Germinal center (tissue), 1 donor: ENCODE measurements at regions not wholly inside any gene's neighbourhood (a gene's known extent, or its start where the extent isn't known, plus 50 kb on each side); places are given as distances from the start of the nearest gene placed in this dataset.
A peak's percentile ranks its signal among the peaks of the same experiment; 100 is the strongest.

Experiments
- DNase-seq: peaks from one replicate; pipeline ENCODE4 v3.0.0; 2012; ENCODE audit warnings: mixed read lengths, low spot score

DNA sequence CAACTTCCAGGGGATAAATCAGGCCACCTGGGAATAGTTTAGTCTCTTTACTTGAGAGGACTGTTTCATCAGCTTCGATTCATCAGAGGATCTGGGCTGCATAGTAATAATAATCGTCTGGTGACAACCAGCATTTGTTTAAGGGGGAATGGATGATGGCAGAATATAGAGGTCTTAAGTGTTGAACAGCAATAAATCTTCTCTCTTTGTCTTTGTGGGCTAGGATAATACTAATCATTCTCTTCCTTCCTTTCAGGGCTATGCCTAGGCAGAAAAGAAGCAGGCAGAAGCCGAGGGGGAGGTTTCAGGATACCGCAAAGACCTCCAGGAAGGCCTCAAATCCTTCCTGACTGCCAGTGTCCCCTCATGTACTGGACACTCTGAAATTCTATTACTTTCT, 150.4 kb upstream of the GAREM1 start:
- no peak for DNase-seq

DNA sequence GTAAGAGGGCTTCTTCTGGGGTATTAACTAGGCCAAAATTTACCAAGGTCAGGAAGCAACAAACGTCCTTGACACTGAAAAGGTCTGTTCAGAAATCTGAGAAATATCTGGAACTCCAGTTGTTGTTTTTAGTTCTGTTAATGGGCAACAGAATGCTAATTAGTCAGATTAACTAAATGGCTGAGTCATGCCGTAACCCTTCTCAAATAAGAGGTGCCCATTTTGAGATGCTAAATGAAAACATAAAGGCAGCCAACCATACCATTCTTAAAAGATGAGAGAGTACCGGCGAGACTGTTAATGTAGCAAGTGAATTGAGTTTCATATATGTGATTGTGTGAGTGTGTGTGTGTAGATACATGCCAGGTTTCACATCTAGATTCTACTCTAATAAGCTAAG, 147.9 kb upstream of the GAREM1 start:
- no peak for DNase-seq

DNA sequence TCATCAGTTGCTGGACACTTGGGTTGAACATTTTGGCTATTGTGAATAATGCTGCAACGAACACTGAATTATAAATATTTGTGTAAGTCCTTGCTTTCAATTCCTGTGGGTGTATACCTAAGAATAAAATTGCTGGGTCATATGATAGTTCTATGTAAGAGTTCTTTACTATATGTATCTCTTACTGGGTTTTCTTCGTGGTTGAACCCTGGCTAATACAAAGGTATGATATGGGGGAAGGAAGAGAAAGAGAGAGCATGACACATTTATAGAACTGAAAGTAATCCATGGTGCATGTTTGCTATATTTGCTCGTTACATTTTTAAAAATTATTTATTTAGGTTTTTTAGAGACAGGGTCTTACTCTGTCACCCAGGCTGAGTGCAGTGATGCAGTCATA, 143.1 kb upstream of the GAREM1 start:
- DNase-seq: no peak

DNA sequence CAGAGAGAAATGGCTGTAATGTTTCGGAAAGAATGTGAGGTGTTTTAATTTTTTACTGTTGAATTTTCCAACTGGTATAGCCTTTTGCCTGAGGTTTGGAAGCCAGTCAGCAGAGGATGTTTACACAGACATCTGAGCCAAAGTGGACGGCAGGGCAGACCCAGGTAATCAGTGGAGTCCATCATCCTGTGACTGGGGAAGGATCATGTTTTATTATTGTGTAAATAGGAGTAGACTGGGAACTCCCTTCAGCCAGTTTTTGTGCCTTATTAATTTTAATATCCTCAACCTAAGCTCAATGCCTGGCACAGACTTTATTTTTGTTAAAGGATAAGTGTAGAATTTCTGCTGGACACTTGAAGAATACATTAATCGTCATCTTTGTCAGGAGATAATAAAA, 142.0 kb upstream of the GAREM1 start:
- no peak for DNase-seq

DNA sequence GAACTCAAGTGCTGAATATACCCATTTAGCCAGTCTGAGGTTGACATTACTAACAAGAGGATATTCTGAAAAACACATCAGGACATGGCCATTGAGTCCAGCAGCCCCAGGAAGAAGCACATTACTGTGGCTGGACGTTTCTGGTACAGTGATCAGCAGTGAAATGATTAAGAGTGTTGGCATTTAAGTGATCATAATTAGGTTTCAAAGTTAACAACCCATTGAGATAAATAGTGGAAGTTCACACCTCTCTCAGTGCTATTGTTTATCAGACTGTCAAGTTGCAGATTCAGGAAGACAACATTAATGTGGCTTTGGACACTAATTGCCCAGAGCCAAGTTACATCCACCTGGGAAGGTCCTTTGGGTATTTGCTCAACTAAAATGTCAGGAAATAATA, 139.5 kb upstream of the GAREM1 start:
- DNase-seq: no peak

DNA sequence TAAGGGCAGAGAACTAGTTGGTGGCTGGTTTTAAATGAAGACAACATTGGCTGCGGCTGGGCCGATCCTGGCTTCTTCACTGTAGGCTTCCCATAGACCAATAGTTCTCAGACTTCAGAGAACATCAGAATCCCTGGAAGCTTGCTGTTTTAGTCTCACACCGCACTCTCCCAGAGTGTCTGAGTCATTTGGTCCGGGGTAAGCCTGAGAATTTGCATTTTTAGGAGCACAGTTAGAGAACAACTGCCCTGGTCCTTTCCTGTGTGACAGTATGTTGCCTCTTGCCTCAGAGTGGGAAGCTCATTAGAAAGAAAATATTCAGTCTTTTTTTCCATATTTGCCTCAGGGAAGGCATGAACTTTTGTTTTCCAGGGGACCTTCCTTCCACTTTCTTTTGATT, 137.1 kb upstream of the GAREM1 start:
- DNase-seq: no peak

DNA sequence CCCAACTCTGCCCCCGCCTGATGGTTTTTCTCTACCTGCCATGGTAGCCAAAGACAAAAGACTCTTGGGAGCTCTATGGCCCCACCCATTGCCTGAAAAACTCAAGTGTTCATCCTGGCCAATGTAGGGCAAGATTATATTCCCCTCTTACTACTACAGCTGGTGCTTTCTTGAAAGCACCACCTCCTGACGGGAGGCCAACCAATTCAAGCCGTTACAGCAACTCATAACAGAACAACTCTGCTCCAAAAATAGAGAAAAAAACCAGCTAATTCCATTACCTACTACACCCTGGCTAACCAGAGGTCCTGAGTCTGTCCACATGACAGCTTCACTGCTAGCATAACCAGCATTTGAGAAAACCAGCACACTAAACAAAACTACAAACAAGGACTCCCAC, 127.5 kb upstream of the GAREM1 start:
- no peak for DNase-seq

DNA sequence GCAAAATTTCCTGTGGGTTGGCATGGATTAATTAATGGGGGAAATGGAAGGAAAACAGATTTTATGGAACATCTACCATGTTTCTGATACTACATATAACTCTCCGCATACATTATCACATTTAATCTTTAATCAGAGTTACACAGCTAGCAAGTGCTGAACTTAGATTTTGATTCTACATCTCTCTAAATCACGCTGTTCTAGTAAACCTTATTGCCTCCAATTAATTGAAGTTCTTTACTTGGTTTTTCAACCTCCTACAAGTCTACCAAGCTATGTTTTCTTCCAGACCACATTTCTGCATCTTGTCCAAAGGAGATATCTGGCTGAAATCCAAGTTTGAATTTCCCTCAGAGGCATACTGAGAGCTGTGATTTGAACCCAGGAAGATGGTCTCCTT, 125.8 kb upstream of the GAREM1 start:
- DNase-seq: no peak

GRCh38 chr18:32595832-32596231, 125.2 kb upstream of the GAREM1 start:
- DNase-seq: no peak

DNA sequence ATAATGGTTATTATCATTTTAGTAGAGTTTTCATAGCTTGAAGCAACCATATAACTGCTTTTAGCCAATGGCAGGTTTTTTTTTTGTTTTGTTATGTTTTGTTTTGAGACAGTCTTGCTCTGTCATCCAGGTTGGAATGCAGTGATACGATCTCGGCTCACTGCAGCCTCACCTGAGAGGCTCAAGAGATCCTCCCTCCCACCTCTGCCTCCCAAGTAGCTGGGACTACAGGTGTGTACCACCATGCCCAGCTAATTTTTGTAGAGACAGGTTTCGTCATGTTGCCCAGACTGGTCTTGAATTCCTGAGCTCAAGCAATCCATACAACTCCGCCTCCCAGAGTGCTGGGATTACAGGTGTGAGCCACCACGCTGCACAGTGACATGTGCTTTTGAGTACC, 117.5 kb upstream of the GAREM1 start:
- no peak for DNase-seq

GRCh38 chr18:32583431-32583830, 112.7 kb upstream of the GAREM1 start:
- DNase-seq: no peak

- DNase-seq: no peak
Measured at GRCh38 chr18:32582455-32582854, 111.8 kb upstream of the GAREM1 start.

DNA sequence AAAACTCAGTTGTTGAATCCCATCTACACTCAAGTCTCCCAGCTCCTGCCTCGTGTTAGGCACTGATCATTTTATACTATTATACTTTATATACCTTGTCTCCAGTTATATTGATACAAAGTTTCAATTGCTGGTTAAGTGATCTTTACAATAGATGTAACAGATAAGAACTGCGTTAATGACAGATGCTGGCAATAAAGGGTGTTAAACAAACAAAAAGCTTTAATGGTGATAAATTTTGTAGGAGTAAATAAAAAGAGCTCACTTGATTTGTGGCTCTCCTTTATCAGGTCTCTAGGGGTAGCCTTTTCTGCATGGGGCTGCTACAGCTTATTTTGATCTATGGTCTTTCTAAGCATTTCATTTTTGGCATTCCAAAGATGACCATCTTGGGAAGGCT, 106.9 kb upstream of the GAREM1 start:
- no peak for DNase-seq

DNA sequence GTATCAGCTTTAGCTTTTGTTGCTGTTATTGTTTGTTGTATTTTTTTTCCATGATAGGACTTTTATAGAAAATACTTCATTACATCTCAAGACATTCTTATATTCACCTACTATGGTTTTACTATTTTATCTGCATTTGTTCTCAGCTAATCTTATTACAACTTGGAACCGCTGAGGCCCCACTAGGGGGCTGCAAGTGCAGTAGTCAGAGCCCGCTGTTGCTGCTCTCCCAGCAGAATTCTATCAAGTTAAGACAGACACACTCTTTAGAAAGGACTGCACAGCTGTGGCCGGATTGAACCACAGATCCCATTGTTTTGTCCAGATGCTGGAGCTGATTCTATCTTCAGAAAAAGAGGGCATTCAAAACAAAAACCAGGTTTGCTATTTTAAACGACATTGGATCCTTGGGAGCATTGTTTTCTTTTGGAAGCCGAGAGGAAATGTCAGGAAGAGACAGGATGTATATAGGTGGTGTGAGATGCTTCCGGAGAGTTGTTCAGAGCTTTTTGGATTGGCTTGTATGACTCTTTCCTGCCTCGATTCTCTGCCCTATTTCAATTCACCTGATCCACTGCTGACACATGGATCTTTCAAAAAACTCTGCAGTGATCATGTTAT, 105.7 kb upstream of the GAREM1 start:
- no peak for DNase-seq

GRCh38 chr18:32566960-32567359, 96.3 kb upstream of the GAREM1 start:
- DNase-seq: no peak

GRCh38 chr18:32553640-32554365, 83.1 kb upstream of the GAREM1 start:
- DNase-seq: no peak

- no peak for DNase-seq
Measured at GRCh38 chr18:32553174-32553573, 82.5 kb upstream of the GAREM1 start.

- peak; percentile 69 for DNase-seq
Measured at GRCh38 chr18:32552421-32553030, 81.8 kb upstream of the GAREM1 start.

DNA sequence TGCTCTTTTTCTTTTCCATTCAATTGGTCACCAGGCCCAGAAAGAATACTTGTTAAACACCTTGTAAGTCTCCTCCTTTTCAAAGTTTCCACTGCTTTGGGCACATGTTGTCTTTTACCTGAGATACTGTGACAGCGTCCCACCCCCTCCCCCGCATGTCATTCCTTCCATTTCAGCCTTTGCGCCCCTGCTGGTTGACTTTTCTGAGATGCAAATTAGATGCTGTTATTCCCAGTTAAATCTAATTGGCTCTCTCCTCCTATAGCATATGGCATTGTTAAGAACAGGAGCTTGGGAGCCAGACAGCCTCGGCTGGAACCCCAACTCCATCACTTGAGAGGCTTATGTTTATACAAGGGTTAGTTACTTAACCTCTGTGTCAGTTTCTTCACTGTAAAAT, 80.3 kb upstream of the GAREM1 start:
- no peak for DNase-seq

DNA sequence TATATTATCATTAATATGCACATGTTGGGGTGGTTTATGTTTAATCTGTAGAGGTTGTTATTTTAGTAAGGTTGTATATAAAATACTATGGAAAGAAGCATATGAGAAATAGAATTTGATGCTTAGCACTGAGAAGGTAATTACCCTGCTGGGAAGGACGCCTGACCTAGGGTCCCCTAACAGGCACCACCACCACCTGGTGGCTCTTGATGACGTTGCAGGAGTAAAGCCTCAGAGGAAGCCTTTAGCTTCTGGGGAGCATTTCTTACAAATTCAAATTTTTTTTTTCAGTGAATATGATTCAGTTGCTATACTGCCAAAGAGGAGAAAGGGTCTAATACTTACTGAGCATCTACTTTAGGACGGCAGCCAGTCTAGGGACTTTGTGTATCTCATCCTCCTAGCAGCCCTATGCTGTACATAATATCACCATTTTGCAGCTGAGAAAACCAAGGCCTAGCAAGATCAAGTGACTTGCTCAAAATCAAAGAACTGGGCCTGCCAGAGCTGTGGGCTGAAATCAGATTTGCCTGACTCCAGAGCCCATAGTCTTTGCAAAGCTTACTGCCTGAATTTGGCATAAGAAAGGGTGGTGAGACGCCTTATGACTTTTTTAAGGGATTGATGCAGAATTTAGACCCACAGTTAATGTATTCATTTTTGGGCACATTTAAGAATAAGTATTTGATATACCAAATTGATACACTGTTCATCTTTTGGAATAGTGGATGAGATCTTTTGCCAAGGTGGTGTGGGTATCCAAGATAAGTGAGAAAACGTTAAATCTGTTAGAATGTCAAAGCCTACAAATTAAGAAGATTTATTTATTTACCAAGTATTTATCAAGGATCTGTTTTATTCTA, 78.8 kb upstream of the GAREM1 start:
- peak; percentile 52 for DNase-seq

DNA sequence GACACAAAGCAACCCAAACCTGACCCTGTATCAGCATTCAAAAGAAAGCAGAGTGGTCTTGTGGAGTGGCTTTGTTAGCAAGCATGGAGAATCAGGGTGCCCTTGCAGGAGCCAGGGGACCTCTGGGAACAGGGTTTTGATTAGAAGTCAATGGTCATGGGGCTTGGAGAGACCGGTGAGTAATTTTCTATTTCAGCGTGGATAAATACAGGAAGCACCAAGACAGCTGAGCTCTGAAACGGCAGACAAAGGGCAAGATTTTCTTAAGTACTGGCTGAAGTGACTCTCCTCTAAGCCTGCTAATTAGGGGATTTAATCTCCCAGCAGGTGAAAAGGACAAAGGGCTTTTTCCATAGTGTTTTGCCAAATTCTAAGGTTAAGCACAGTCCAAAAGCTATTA, 78.0 kb upstream of the GAREM1 start:
- DNase-seq: no peak

DNA sequence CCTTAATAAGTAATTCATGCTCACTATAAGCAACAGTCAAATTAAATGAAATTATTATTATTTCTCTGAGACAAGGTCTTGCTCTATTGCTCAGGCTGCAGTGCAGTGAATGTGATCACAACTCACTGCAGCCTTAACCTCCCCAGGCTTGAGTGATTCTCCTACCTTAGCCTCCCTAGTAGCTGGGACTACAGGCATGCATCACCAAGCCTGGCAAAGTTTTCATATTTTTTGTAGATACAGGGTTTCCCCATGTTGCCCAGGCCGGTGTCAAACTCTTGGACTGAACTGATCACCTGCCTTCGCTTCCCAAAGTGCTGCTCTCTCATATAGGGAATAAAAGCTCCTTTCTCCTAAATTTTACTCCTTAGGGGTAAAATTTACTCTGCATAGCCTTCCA, 74.9 kb upstream of the GAREM1 start:
- DNase-seq: no peak

DNA sequence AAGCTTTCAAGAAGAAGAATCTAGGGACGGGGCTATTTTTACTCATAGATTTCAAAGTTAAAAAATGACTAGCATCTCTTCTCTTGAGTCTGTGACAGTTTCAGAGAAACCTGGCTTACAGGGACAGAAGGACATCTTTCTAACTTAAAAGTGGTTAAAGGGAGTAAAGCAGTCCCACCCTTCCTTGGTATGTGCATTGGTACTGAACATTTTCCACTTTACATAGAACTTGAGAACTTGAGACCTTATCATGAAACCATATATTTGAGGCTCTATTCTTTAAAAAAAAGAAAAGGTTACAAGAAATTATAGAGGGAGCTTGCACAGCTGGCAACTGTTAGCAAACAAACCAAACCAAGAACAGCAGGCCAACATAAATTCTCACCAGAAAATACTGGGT, 73.4 kb upstream of the GAREM1 start:
- DNase-seq: no peak
